GM20000 (cell line): ENCODE measurements at regions not wholly inside any gene's neighbourhood (a gene's known extent, or its start where the extent isn't known, plus 50 kb on each side); places are given as distances from the start of the nearest gene placed in this dataset.

Experiments
- DNase-seq: peaks from one replicate; pipeline ENCODE4 v3.0.0; 2012; ENCODE audit warnings: low spot score
- CTCF ChIP-seq: IDR thresholded peaks from 2 replicates; pipeline ENCODE4 v1.5.1; 2012; ENCODE audit warnings: mild to moderate bottlenecking, control low read depth; ENCODE audit errors: extremely low read depth, missing control alignments

- no peak for DNase-seq
- TF ChIP-seq CTCF: no peak
These were observed 239.9 kb downstream of the TLE3 start for GRCh38 chr15:69857686-69858391.

GRCh38 chr15:69858456-69858855 lies 239.3 kb downstream of the TLE3 start:
- DNase-seq: no peak

GRCh38 chr15:69859866-69860265 lies 237.9 kb downstream of the TLE3 start:
- no peak for TF ChIP-seq CTCF
- no peak for DNase-seq

More at GRCh38 chr15:69858456-69858855, 239.3 kb downstream of the TLE3 start:
- TF ChIP-seq CTCF: no peak

- DNase-seq: no peak
- TF ChIP-seq CTCF: no peak
These were observed 237.4 kb downstream of the TLE3 start for GRCh38 chr15:69860321-69860720.

GRCh38 chr15:69860921-69861320 lies 236.8 kb downstream of the TLE3 start:
- DNase-seq: no peak
- TF ChIP-seq CTCF: no peak

- no peak for TF ChIP-seq CTCF
- no peak for DNase-seq
These were observed 236.2 kb downstream of the TLE3 start for GRCh38 chr15:69861331-69862171.

- no peak for TF ChIP-seq CTCF
- no peak for DNase-seq
These were observed 235.2 kb downstream of the TLE3 start for GRCh38 chr15:69862540-69862939.
